AG09319 (cell line): ENCODE measurements at regions not wholly inside any gene's neighbourhood (a gene's known extent, or its start where the extent isn't known, plus 50 kb on each side); places are given as distances from the start of the nearest gene placed in this dataset.

Source experiments
- DNase-seq: peaks from one replicate; pipeline ENCODE4 v3.0.0-alpha.2; 2010; ENCODE audit warnings: low read depth; ENCODE audit errors: extremely low read depth
- CTCF ChIP-seq: IDR thresholded peaks from 2 replicates; pipeline ENCODE4 v1.5.1; 2011; ENCODE audit warnings: low read depth, mild to moderate bottlenecking, inconsistent platforms, low read length, moderate library complexity

DNA sequence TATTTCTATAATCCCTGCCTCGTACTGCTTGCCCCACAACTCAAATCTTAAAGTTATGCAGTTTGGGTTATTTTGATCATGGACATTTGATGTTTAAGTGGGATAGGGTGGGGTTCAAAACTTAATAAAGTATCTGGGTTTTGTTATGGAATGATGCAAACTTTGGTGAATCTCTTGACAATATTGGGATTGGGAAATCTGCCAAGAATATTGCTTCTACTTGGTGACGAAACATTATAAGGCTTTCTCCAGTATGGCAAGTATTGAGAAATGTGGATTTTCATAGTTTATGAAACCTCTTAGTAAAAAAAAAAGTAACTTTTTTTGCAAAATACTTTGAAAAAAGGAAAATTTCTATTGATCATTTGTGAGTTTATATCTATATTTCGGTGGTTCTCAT is 130.8 kb upstream of the SFRP2 start:
- no peak for DNase-seq
- no peak for TF ChIP-seq CTCF

GRCh38 chr4:153916273-153916755 is 127.4 kb upstream of the SFRP2 start:
- DNase-seq, result no peak
- TF ChIP-seq CTCF, result no peak

DNA sequence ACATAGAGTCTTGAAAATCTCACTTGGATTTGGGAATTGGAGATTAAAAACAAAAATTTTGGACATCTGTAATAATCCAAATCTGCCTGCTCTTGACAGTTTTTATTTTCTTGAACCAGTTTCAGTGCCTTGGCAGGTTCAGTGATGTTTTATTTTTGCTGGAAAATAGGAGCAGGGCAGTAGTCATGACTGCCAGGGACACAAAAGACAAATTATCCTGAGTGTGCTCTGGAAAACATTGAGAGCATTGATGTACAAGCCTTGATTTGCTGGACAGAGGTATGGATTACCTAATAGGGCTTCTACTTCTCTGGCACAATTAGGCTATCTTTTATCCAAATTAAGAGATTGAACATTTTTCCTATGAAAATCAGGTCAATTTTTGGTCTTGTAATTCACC is 123.4 kb upstream of the SFRP2 start:
- TF ChIP-seq CTCF, result no peak
- no peak for DNase-seq

DNA sequence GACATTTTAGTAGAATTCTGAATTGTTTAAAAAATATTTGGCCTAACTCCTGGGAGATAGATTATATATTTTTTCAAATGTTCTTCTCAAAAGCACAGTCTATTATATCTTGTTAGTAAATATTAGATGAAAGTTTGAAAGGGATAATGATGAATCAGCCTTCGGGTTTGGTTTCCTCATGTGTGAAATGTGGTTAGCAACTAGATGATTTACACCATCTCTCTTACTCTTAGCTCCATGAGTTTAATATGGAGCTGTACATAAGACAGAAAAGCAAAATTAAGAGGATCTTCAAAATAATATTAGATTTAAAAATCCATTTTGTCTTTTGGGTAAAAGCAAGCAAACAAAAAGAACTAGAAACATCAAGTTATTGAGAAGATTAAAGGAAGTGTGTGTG is 120.8 kb upstream of the SFRP2 start:
- TF ChIP-seq CTCF, result no peak
- DNase-seq, result no peak

DNA sequence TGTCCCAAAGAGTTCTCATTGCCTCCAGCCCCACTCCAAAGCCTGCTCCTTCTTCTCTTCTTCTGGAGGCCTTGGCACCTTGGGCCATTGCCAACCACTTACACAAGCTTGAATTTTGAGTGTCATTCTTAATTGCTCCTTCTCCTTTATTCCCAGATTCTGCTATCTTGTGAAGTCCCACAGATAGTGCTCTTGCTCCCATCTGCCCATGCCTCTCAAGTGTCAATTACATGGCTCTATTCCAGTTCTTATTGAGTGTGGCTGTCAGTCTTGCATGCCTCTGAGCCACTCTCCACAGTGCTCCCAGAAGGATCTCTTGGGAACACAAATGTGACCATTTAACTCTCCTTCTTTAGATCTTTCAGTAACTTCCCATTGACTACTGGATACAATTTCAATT is 117.3 kb upstream of the SFRP2 start:
- TF ChIP-seq CTCF, result no peak
- DNase-seq, result no peak

DNA sequence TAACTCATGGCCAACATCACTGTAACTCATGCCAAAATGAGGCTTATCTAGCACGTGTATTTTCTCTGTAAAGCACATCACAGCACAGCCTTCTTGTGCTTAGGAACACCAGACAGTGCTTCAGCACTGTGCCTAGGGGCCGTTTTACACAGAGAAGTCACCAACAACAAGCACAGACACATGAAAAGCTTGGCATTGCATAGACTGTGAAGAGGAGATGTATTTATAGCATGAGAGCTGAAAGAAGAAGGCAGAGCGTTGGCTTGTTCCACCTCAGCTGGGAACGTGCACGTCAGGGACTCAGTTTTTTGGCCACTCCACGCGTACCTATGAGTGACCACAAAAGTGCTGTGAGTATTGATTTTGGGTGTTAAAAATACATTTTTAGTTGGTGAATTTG is 116.3 kb upstream of the SFRP2 start:
- no peak for DNase-seq
- no peak for TF ChIP-seq CTCF

DNA sequence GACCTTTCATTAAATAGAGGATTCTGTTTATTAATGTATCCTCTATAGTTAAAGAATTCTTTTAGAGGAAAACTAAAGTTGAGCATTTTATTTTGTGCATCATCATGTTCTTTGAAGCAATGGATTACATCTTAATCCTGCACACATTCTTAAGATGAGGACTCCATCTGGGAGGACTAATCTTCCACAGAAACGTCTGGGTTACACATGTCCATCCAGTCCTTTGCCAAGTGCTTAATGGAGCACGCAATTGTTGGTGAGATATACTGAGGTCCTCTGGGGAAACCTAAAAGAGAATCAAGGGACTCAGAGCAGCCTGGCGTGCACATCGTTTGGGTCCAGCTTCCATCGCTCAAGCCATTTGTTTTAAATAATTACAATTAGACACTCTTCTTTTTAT is 115.1 kb upstream of the SFRP2 start:
- DNase-seq, result no peak
- TF ChIP-seq CTCF, result no peak
